Astrocyte (in vitro differentiated cells and primary cell): ENCODE measurements at regions not wholly inside any gene's neighbourhood (a gene's known extent, or its start where the extent isn't known, plus 50 kb on each side); places are given as distances from the start of the nearest gene placed in this dataset.

ENCODE experiments used
- DNase-seq: peaks from one replicate; pipeline ENCODE4 v3.0.0-alpha.2; 2010; ENCODE audit warnings: low read depth
- FAIRE-seq: peaks from 2 replicates; lab custom pipeline; 2011; peaks lifted over from hg19 to GRCh38; lab: Jason Lieb, UNC
- H2AFZ ChIP-seq: 2 replicates; pipeline ENCODE4 v1.6.0; 2012; ENCODE audit warnings: low read depth, low read length, inconsistent platforms
- H3K27ac ChIP-seq: 2 replicates; pipeline ENCODE4 v1.5.1; 2011; ENCODE audit warnings: low read depth, low read length, inconsistent platforms
- H3K27me3 ChIP-seq: 2 replicates; pipeline ENCODE4 v1.6.0; 2011; ENCODE audit warnings: low read length, inconsistent platforms; ENCODE audit not compliant: insufficient read depth
- H3K36me3 ChIP-seq: 2 replicates; pipeline ENCODE4 v1.5.1; 2011; ENCODE audit warnings: low read length, inconsistent platforms; ENCODE audit not compliant: insufficient read depth
- H3K4me1 ChIP-seq: 2 replicates; pipeline ENCODE4 v1.5.1; 2011; ENCODE audit warnings: low read length, inconsistent platforms; ENCODE audit not compliant: insufficient read depth
- H3K4me2 ChIP-seq: 2 replicates; pipeline ENCODE4 v1.6.0; 2012; ENCODE audit warnings: low read length, inconsistent platforms
- H3K4me3 ChIP-seq: 2 replicates; pipeline ENCODE4 v1.5.1; 2011; ENCODE audit warnings: low read depth, mild to moderate bottlenecking, low read length, inconsistent platforms; ENCODE audit not compliant: insufficient read depth
- H3K79me2 ChIP-seq: 2 replicates; pipeline ENCODE4 v1.6.0; 2012; ENCODE audit warnings: mild to moderate bottlenecking, low read length, inconsistent platforms; ENCODE audit not compliant: insufficient read depth
- H3K9ac ChIP-seq: 2 replicates; pipeline ENCODE4 v1.6.0; 2012; ENCODE audit warnings: mild to moderate bottlenecking, low read length, inconsistent platforms
- H3K9me3 ChIP-seq: 2 replicates; pipeline ENCODE4 v1.5.1; 2012; ENCODE audit warnings: low read depth, mild to moderate bottlenecking, low read length, inconsistent platforms; ENCODE audit not compliant: insufficient read depth
- H4K20me1 ChIP-seq: 2 replicates; pipeline ENCODE4 v1.6.0; 2012; ENCODE audit warnings: low read length, inconsistent platforms; ENCODE audit not compliant: insufficient read depth
- H3K27ac Mint-ChIP-seq: one replicate; pipeline ENCODE4 v1.8.0; 2021; ENCODE audit warnings: mild to moderate bottlenecking, mixed read lengths; ENCODE audit not compliant: unreplicated experiment
- H3K27me3 Mint-ChIP-seq: one replicate; pipeline ENCODE4 v1.8.0; 2021; ENCODE audit warnings: low read depth, mixed read lengths; ENCODE audit not compliant: unreplicated experiment
- H3K36me3 Mint-ChIP-seq: one replicate; pipeline ENCODE4 v1.8.0; 2021; ENCODE audit warnings: low read depth, mixed read lengths; ENCODE audit not compliant: unreplicated experiment
- H3K4me1 Mint-ChIP-seq: one replicate; pipeline ENCODE4 v1.8.0; 2021; ENCODE audit warnings: low read depth, mixed read lengths; ENCODE audit not compliant: unreplicated experiment
- H3K4me3 Mint-ChIP-seq: one replicate; pipeline ENCODE4 v1.8.0; 2021; ENCODE audit warnings: mild to moderate bottlenecking, moderate library complexity, mixed read lengths; ENCODE audit not compliant: unreplicated experiment
- H3K9me3 Mint-ChIP-seq: one replicate; pipeline ENCODE4 v1.8.0; 2021; ENCODE audit warnings: mild to moderate bottlenecking, mixed read lengths; ENCODE audit not compliant: unreplicated experiment
- CTCF ChIP-seq: IDR thresholded peaks from 2 replicates; pipeline ENCODE4 v1.5.1; 2011; ENCODE audit warnings: low read depth, mild to moderate bottlenecking, inconsistent platforms, low read length, moderate library complexity; ENCODE audit not compliant: insufficient read depth
- EZH2 ChIP-seq: IDR thresholded peaks from 2 replicates; pipeline ENCODE4 v1.6.1; 2012; ENCODE audit warnings: mild to moderate bottlenecking, low read length, inconsistent platforms; ENCODE audit not compliant: insufficient read depth

- Histone ChIP-seq H4K20me1 (no peaks in the 10 kb centered on the region), H2AFZ (no peak overlapping the region), H3K36me3 (no peaks in the 10 kb centered on the region), H3K4me2 (no peak overlapping the region), H3K4me3 (no peak overlapping the region), H3K9ac (no peak overlapping the region), H3K27me3 (no peaks in the 10 kb centered on the region), H3K79me2 (no peaks in the 10 kb centered on the region), H3K9me3 (peaks cover 5% of the 10 kb centered on the region), H3K4me1 (no peaks in the 10 kb centered on the region), H3K27ac (no peak overlapping the region)
- FAIRE-seq = no peak
- Mint-ChIP-seq H3K36me3 (no peaks in the 10 kb centered on the region), H3K27me3 (peaks cover 10% of the 10 kb centered on the region), H3K4me3 (no peak overlapping the region), H3K4me1 (no peaks in the 10 kb centered on the region), H3K9me3 (no peaks in the 10 kb centered on the region), H3K27ac (no peak overlapping the region)
- no peak for DNase-seq
- TF ChIP-seq EZH2 = no peak
- no peak for TF ChIP-seq CTCF
Observed at GRCh38 chr16:8346294-8346693, 244.0 kb downstream of the TMEM114 start.

- Histone ChIP-seq H3K9ac (no peak overlapping the region), H3K4me3 (no peak overlapping the region), H3K4me2 (no peak overlapping the region), H3K36me3 (no peaks in the 10 kb centered on the region), H2AFZ (no peak overlapping the region), H4K20me1 (no peaks in the 10 kb centered on the region), H3K27ac (no peak overlapping the region), H3K79me2 (no peaks in the 10 kb centered on the region), H3K4me1 (no peaks in the 10 kb centered on the region), H3K27me3 (no peaks in the 10 kb centered on the region), H3K9me3 (peaks cover 3% of the 10 kb centered on the region)
- DNase-seq = no peak
- Mint-ChIP-seq H3K27me3 (peaks cover 11% of the 10 kb centered on the region), H3K4me1 (no peaks in the 10 kb centered on the region), H3K4me3 (no peak overlapping the region), H3K9me3 (peaks cover 5% of the 10 kb centered on the region), H3K36me3 (no peaks in the 10 kb centered on the region), H3K27ac (no peak overlapping the region)
- no peak for FAIRE-seq
- TF ChIP-seq CTCF (no peak), EZH2 (no peak)
Observed at GRCh38 chr16:8342276-8342675, 248.0 kb downstream of the TMEM114 start.

GRCh38 chr16:8330761-8331160, 259.6 kb downstream of the TMEM114 start:
- no peak overlapping the region for H3K9ac ChIP-seq
- H3K79me2 ChIP-seq = no peaks in the 10 kb centered on the region
- H3K4me1 Mint-ChIP-seq = no peaks in the 10 kb centered on the region
- H3K27me3 Mint-ChIP-seq = peaks cover 8% of the 10 kb centered on the region
- no peak overlapping the region for H3K4me3 Mint-ChIP-seq
- H3K4me3 ChIP-seq = no peak overlapping the region
- no peaks in the 10 kb centered on the region for H3K36me3 ChIP-seq
- no peaks in the 10 kb centered on the region for H4K20me1 ChIP-seq
- TF ChIP-seq EZH2 (no peak), CTCF (no peak)
- H3K27ac Mint-ChIP-seq = no peak overlapping the region
- no peak overlapping the region for H3K27ac ChIP-seq
- H2AFZ ChIP-seq = no peak overlapping the region
- H3K9me3 Mint-ChIP-seq = no peaks in the 10 kb centered on the region
- DNase-seq = no peak
- no peaks in the 10 kb centered on the region for H3K36me3 Mint-ChIP-seq
- H3K4me1 ChIP-seq = no peaks in the 10 kb centered on the region
- no peak for FAIRE-seq
- H3K27me3 ChIP-seq = no peaks in the 10 kb centered on the region
- H3K4me2 ChIP-seq = no peak overlapping the region
- no peaks in the 10 kb centered on the region for H3K9me3 ChIP-seq
